ENCODE measurements at regions not wholly inside any gene's neighbourhood (a gene's known extent, or its start where the extent isn't known, plus 50 kb on each side); places are given as distances from the start of the nearest gene placed in this dataset.
"Not testable (repeated sequence)": the region's sequence is repeated elsewhere in the genome, so short reads cannot be mapped to it uniquely, and the experiment has no call there.

DNA sequence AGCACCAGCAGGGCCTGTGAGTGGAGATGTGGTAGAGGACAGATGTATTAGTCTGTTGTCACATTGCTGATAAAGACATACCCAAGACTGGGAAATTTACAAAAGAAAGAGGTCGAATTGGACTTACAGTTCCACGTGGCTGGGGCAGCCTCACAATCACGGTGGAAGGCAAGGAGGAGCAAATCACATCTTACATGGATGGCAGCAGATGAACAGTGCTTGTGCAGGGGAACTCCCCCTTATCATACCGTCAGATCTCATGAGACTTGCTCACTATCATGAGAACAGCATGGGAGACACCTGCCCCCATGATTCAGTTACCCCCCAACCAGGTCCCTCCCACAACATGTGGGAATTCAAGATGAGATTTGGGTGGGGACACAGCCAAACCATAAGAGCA lies 361.9 kb downstream of the VRK1 start:
- no peak overlapping the region for H3K4me3 ChIP-seq (ENCODE audit: low read depth, low read length)
- H3K4me2 ChIP-seq (ENCODE audit: low read length): no peak overlapping the region
- no peaks in the 10 kb centered on the region for H3K79me2 ChIP-seq
- H3K27ac ChIP-seq: no peak overlapping the region
- no peak overlapping the region for H3K9ac ChIP-seq
- TF ChIP-seq, protein P1, sequence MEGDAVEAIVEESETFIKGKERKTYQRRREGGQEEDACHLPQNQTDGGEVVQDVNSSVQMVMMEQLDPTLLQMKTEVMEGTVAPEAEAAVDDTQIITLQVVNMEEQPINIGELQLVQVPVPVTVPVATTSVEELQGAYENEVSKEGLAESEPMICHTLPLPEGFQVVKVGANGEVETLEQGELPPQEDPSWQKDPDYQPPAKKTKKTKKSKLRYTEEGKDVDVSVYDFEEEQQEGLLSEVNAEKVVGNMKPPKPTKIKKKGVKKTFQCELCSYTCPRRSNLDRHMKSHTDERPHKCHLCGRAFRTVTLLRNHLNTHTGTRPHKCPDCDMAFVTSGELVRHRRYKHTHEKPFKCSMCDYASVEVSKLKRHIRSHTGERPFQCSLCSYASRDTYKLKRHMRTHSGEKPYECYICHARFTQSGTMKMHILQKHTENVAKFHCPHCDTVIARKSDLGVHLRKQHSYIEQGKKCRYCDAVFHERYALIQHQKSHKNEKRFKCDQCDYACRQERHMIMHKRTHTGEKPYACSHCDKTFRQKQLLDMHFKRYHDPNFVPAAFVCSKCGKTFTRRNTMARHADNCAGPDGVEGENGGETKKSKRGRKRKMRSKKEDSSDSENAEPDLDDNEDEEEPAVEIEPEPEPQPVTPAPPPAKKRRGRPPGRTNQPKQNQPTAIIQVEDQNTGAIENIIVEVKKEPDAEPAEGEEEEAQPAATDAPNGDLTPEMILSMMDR (IDR thresholded peaks at IDR 0.05): no peak
- no peaks in the 10 kb centered on the region for H3K4me1 ChIP-seq
- H3K9me3 ChIP-seq (ENCODE audit: control insufficient read depth, low read length): no peaks in the 10 kb centered on the region
- no peak overlapping the region for H2AFZ ChIP-seq
- H3K27me3 ChIP-seq (ENCODE audit: control insufficient read depth, insufficient read depth, low read length): no peaks in the 10 kb centered on the region
- no peaks in the 10 kb centered on the region for H3K36me3 ChIP-seq (ENCODE audit: control insufficient read depth, insufficient read depth, low read length)

DNA sequence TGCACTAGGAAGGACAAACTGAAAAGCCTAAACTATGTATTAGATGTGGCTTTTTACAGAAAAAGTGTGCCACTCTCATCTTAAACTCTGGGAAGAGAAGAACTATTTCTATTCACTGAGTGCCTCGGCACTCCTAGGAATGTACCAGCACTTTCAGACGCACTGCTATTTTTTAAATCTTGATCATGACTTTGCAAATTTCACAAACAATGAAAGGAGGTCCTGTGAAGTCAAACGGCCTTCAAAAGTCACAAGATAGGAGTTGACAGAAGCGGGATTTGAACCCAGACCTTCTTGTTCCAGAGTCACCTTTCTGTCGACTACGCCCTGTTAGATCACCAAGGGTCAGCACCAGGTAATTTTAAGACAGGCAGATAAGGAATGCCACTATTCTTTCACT lies 365.4 kb downstream of the VRK1 start:
- Histone ChIP-seq H2AFZ (no peak overlapping the region), H3K27ac (no peak overlapping the region), H3K9me3 (ENCODE audit: control insufficient read depth, low read length) (no peaks in the 10 kb centered on the region), H3K4me1 (no peaks in the 10 kb centered on the region), H3K36me3 (ENCODE audit: control insufficient read depth, insufficient read depth, low read length) (no peaks in the 10 kb centered on the region), H3K4me2 (ENCODE audit: low read length) (no peak overlapping the region), H3K9ac (no peak overlapping the region), H3K27me3 (ENCODE audit: control insufficient read depth, insufficient read depth, low read length) (no peaks in the 10 kb centered on the region), H3K79me2 (no peaks in the 10 kb centered on the region), H3K4me3 (ENCODE audit: low read depth, low read length) (no peak overlapping the region)
- TF ChIP-seq, protein P1 (IDR thresholded peaks at IDR 0.05): no peak

DNA sequence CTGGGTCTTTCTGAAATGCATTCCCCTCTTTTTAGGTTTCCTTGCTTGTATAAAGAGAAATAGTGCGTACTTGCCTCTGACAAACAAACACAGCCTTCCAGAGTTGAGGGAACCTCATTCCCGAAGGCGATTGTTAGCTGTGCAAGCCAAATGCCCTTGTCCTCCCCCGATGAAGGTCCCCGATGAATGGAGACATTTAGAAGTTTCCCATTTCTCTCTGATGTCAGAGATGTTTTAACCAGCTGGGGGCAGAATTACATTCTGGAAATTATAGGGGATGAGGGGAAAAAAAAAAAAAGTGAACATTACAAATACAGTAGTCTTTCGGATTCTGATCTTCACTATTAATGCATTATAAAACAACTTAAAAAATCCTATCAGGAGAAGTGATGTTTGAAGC lies 366.8 kb downstream of the VRK1 start:
- TF ChIP-seq, protein P1 (IDR thresholded peaks at IDR 0.05): no peak

DNA sequence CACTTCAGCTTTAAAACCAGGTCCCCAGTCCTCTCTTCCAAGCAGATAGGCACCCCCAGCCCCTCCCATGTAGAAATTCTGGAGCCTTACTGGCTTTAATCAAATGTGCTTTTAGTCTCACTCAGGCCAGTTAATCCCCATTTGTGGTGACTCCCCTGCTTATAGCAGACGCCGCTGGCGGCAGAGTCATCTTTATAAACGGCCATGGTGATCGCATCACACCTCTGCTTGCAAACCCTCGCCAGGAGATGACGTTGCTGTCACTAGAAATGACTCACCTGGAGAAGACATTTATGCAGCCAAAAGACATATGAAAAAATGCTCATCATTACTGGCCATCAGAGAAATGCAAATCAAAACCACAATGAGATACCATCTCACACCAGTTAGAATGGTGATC lies 369.3 kb downstream of the VRK1 start:
- H3K79me2 ChIP-seq: no peaks in the 10 kb centered on the region
- H3K36me3 ChIP-seq (ENCODE audit: control insufficient read depth, insufficient read depth, low read length): no peaks in the 10 kb centered on the region
- H3K9ac ChIP-seq: no peak overlapping the region
- no peak overlapping the region for H3K4me2 ChIP-seq (ENCODE audit: low read length)
- TF ChIP-seq, protein P1 (IDR thresholded peaks at IDR 0.05): no peak
- H3K27ac ChIP-seq: no peak overlapping the region
- H3K4me3 ChIP-seq (ENCODE audit: low read depth, low read length): no peak overlapping the region
- H3K9me3 ChIP-seq (ENCODE audit: control insufficient read depth, low read length): no peaks in the 10 kb centered on the region
- no peaks in the 10 kb centered on the region for H3K4me1 ChIP-seq
- no peak overlapping the region for H2AFZ ChIP-seq
- H3K27me3 ChIP-seq (ENCODE audit: control insufficient read depth, insufficient read depth, low read length): no peaks in the 10 kb centered on the region

More for the DNA sequence above, 366.8 kb downstream of the VRK1 start:
- no peaks in the 10 kb centered on the region for H3K36me3 ChIP-seq (ENCODE audit: control insufficient read depth, insufficient read depth, low read length)
- no peak overlapping the region for H3K4me2 ChIP-seq (ENCODE audit: low read length)
- no peaks in the 10 kb centered on the region for H3K9me3 ChIP-seq (ENCODE audit: control insufficient read depth, low read length)
- no peaks in the 10 kb centered on the region for H3K79me2 ChIP-seq
- no peaks in the 10 kb centered on the region for H3K27me3 ChIP-seq (ENCODE audit: control insufficient read depth, insufficient read depth, low read length)
- H3K4me1 ChIP-seq: no peaks in the 10 kb centered on the region
- H3K4me3 ChIP-seq (ENCODE audit: low read depth, low read length): no peak overlapping the region
- H3K9ac ChIP-seq: no peak overlapping the region
- H3K27ac ChIP-seq: no peak overlapping the region
- H2AFZ ChIP-seq: no peak overlapping the region

DNA sequence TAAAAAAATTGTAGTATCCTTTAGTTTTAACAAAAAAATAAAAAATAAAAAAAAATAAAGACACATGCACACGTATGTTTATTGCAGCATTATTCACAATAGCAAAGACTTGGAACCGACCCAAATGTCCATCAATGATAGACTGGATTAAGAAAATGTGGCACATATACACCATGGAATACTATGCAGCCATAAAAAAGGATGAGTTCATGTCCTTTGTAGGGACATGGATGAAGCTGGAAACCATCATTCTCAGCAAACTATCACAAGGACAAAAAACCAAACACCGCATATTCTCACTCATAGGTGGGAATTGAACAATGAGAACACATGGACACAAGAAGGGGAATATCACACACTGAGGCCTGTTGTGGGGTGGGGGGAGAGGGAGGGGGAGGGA lies 370.4 kb downstream of the VRK1 start:
- H3K36me3 ChIP-seq (ENCODE audit: control insufficient read depth, insufficient read depth, low read length); H3K27ac ChIP-seq; H3K79me2 ChIP-seq; H3K27me3 ChIP-seq (ENCODE audit: control insufficient read depth, insufficient read depth, low read length); H3K9me3 ChIP-seq (ENCODE audit: control insufficient read depth, low read length); H2AFZ ChIP-seq; H3K4me1 ChIP-seq; H3K4me2 ChIP-seq (ENCODE audit: low read length); H3K4me3 ChIP-seq (ENCODE audit: low read depth, low read length); H3K9ac ChIP-seq: not testable (repeated sequence)
